H1 (cell line): ENCODE measurements at regions not wholly inside any gene's neighbourhood (a gene's known extent, or its start where the extent isn't known, plus 50 kb on each side); places are given as distances from the start of the nearest gene placed in this dataset.

Experiments
- CTCF ChIA-PET: fragments of 300-600 bp; sonication (Branson Sonifier 250); formaldehyde crosslinking; loops from one replicate; lab custom pipeline; 2021; ENCODE audit not compliant: partially characterized antibody; lab: Charles Lee
- POLR2A ChIA-PET: fragments of 300-600 bp; sonication (Branson Sonifier 250); formaldehyde crosslinking; loops from one replicate; lab custom pipeline; 2021; ENCODE audit warnings: inconsistent platforms; ENCODE audit not compliant: partially characterized antibody; lab: Charles Lee
- DNase-seq, 2 experiments: peaks; one replicate each; pipeline versions ENCODE4 v3.0.0 to v3.0.0-alpha.2; 2010 to 2022; ENCODE audit warnings: low spot score in 2 of 2, low read depth in 1 of 2, mixed read lengths in 1 of 2
- FAIRE-seq: peaks from 2 replicates; lab custom pipeline; 2011; peaks lifted over from hg19 to GRCh38; lab: Jason Lieb, UNC
- H2AFZ ChIP-seq: 2 replicates; pipeline ENCODE4 v1.8.1; 2012; ENCODE audit warnings: low read length, inconsistent platforms
- H2AK5ac ChIP-seq: 2 replicates; pipeline ENCODE4 v1.6.1; 2013; ENCODE audit warnings: low read depth, low read length
- H2BK120ac ChIP-seq: replicated peaks from 2 replicates; pipeline ENCODE3; 2013; ENCODE audit warnings: low read depth, low read length, inconsistent platforms
- H2BK12ac ChIP-seq: 2 replicates; pipeline ENCODE4 v1.6.1; 2013; ENCODE audit warnings: low read depth, low read length
- H2BK15ac ChIP-seq: 2 replicates; pipeline ENCODE4 v1.6.1; 2013; ENCODE audit warnings: low read length
- H2BK20ac ChIP-seq: 2 replicates; pipeline ENCODE4 v1.6.1; 2013; ENCODE audit warnings: low read length
- H2BK5ac ChIP-seq: 2 replicates; pipeline ENCODE4 v1.6.1; 2013; ENCODE audit warnings: low read depth, low read length
- H3K14ac ChIP-seq: 2 replicates; pipeline ENCODE4 v1.6.1; 2013; ENCODE audit warnings: inconsistent platforms; ENCODE audit not compliant: insufficient read length
- H3K18ac ChIP-seq: 2 replicates; pipeline ENCODE4 v1.6.1; 2013; ENCODE audit warnings: low read length; ENCODE audit errors: extremely low read depth
- H3K23ac ChIP-seq: 2 replicates; pipeline ENCODE4 v1.6.1; 2013; ENCODE audit warnings: inconsistent platforms; ENCODE audit not compliant: insufficient read length
- H3K23me2 ChIP-seq: 2 replicates; pipeline ENCODE4 v1.6.1; 2013; ENCODE audit warnings: low read depth, low read length
- H3K27ac ChIP-seq: 2 replicates; pipeline ENCODE4 v1.6.1; 2011; ENCODE audit warnings: low read depth, low read length, inconsistent platforms
- H3K27me3 ChIP-seq, 4 experiments: replicated peaks in 1 of 4; 1 replicate in 1 of 4; 2 replicates in 3 of 4; pipeline versions ENCODE4 v1.6.1 to v1.8.1; 2011 to 2013; ENCODE audit warnings: low read length in 3 of 4, mild to moderate bottlenecking in 3 of 4, inconsistent platforms in 2 of 4, mixed read lengths in 2 of 4, moderate library complexity in 1 of 4; ENCODE audit not compliant: control insufficient read depth in 3 of 4, insufficient read depth in 3 of 4; ENCODE audit errors: extremely low read depth in 1 of 4
- H3K36me3 ChIP-seq, 4 experiments: 2 replicates each; pipeline versions ENCODE4 v1.6.1 to v1.8.1; 2011 to 2013; ENCODE audit warnings: mild to moderate bottlenecking in 4 of 4, low read length in 3 of 4, moderate library complexity in 2 of 4, control low read depth in 1 of 4, inconsistent platforms in 1 of 4; ENCODE audit not compliant: insufficient read depth in 4 of 4, control insufficient read depth in 2 of 4
- H3K4ac ChIP-seq: replicated peaks from 2 replicates; pipeline ENCODE3; 2013; ENCODE audit warnings: low read length, low read depth, mixed read lengths, inconsistent platforms; ENCODE audit not compliant: insufficient read length
- H3K4me1 ChIP-seq, 4 experiments: replicated peaks in 1 of 4; 1 replicate in 1 of 4; 2 replicates in 3 of 4; pipeline versions ENCODE4 v1.6.1 to v1.8.1; 2011 to 2013; ENCODE audit warnings: low read length in 3 of 4, inconsistent platforms in 2 of 4, mixed read lengths in 1 of 4; ENCODE audit not compliant: insufficient read depth in 4 of 4, control insufficient read depth in 3 of 4
- H3K4me2 ChIP-seq, 2 experiments: 2 replicates each; pipeline versions ENCODE4 v1.6.1 to v1.8.1; 2011 to 2013; ENCODE audit warnings: low read depth in 2 of 2, low read length in 2 of 2, control low read depth in 1 of 2, inconsistent platforms in 1 of 2, mild to moderate bottlenecking in 1 of 2; ENCODE audit not compliant: insufficient read depth in 1 of 2
- H3K4me3 ChIP-seq, 4 experiments: fragments of 200-600, 300-600 bp in 1 of 4; sonication (generic), shearing (Covaris generic), sonication (Bioruptor Twin) in 1 of 4; 2 replicates each; pipeline versions ENCODE4 v1.5.1 to v1.8.1; 2011 to 2016; ENCODE audit warnings: low read length in 4 of 4, low read depth in 3 of 4, control low read depth in 2 of 4, inconsistent platforms in 2 of 4, mild to moderate bottlenecking in 2 of 4, mixed read lengths in 1 of 4, moderate library complexity in 1 of 4; ENCODE audit not compliant: insufficient read depth in 2 of 4; ENCODE audit errors: extremely low read depth in 1 of 4
- H3K56ac ChIP-seq: replicated peaks from 2 replicates; pipeline ENCODE3; 2013; ENCODE audit warnings: low read depth, mild to moderate bottlenecking, mixed read lengths, low read length, inconsistent platforms; ENCODE audit not compliant: insufficient read length
- H3K79me1 ChIP-seq: 2 replicates; pipeline ENCODE4 v1.6.1; 2013; ENCODE audit warnings: low read depth, low read length, control low read depth
- H3K79me2 ChIP-seq, 2 experiments: 2 replicates each; pipeline versions ENCODE4 v1.6.1 to v1.8.1; 2012 to 2013; ENCODE audit warnings: low read length in 2 of 2, mild to moderate bottlenecking in 2 of 2, inconsistent platforms in 1 of 2; ENCODE audit not compliant: insufficient read depth in 2 of 2, control insufficient read depth in 1 of 2
- H3K9ac ChIP-seq, 4 experiments: replicated peaks in 1 of 4; 1 replicate in 1 of 4; 2 replicates in 3 of 4; pipeline versions ENCODE4 v1.6.1 to v1.8.1; 2011 to 2013; ENCODE audit warnings: low read depth in 3 of 4, low read length in 3 of 4, control low read depth in 2 of 4, mild to moderate bottlenecking in 2 of 4, moderate library complexity in 2 of 4, inconsistent platforms in 1 of 4; ENCODE audit errors: extremely low read depth in 1 of 4
- H3K9me3 ChIP-seq, 2 experiments: 2 replicates each; pipeline versions ENCODE4 v1.6.1 to v1.8.1; 2012 to 2013; ENCODE audit warnings: mild to moderate bottlenecking in 2 of 2, moderate library complexity in 2 of 2, control low read depth in 1 of 2, inconsistent platforms in 1 of 2, low read depth in 1 of 2, low read length in 1 of 2, mixed read lengths in 1 of 2; ENCODE audit not compliant: insufficient read depth in 2 of 2
- H4K20me1 ChIP-seq, 2 experiments: replicated peaks in 1 of 2; 2 replicates each; pipeline versions ENCODE3 to v1.8.1; 2011 to 2013; ENCODE audit warnings: inconsistent platforms in 2 of 2, low read length in 2 of 2, mild to moderate bottlenecking in 1 of 2; ENCODE audit not compliant: insufficient read depth in 2 of 2, control insufficient read depth in 1 of 2
- H4K5ac ChIP-seq: 2 replicates; pipeline ENCODE4 v1.6.1; 2013; ENCODE audit warnings: low read length, low read depth, mixed read lengths, inconsistent platforms; ENCODE audit not compliant: insufficient read length
- H4K8ac ChIP-seq: 2 replicates; pipeline ENCODE4 v1.8.0; 2013; ENCODE audit warnings: mild to moderate bottlenecking, moderate library complexity, low read length, inconsistent platforms; ENCODE audit not compliant: insufficient read depth; ENCODE audit errors: extremely low read depth
- H4K91ac ChIP-seq: replicated peaks from 2 replicates; pipeline ENCODE3; 2013; ENCODE audit warnings: low read length, mixed read lengths, inconsistent platforms; ENCODE audit not compliant: insufficient read length
- CBX8 ChIP-seq: fragments of 300-800, 300-1000 bp; sonication (generic); IDR thresholded peaks from 2 replicates; pipeline ENCODE4 v1.7.1; 2016; ENCODE audit warnings: low read depth, low read length, borderline replicate concordance
- HDAC2 ChIP-seq, 2 experiments: fragments of 300-600 bp in 1 of 2; sonication (generic) in 1 of 2; IDR thresholded peaks; 2 replicates each; pipeline ENCODE4 v1.6.1; 2011 to 2012; ENCODE audit warnings: low read depth in 2 of 2, low read length in 2 of 2, mild to moderate bottlenecking in 2 of 2, moderate library complexity in 2 of 2, borderline replicate concordance in 1 of 2, inconsistent platforms in 1 of 2
- POU5F1 ChIP-seq: IDR thresholded peaks from 2 replicates; pipeline ENCODE4 v1.6.1; 2011; ENCODE audit warnings: low read depth, mild to moderate bottlenecking, low read length, moderate library complexity
- WGBS, 2 experiments: shearing (Covaris generic) in 1 of 2; methylation state at CpG; one replicate each; pipeline versions ENCODE4 v1.1.6 to v1.1.7; 2013 to 2015; ENCODE audit warnings: low lambda C conversion rate in 2 of 2, mixed read lengths in 2 of 2, inconsistent platforms in 1 of 2, low coverage in 1 of 2, missing lambda C conversion rate in 1 of 2; ENCODE audit not compliant: insufficient replicate concordance in 2 of 2, insufficient coverage in 1 of 2, insufficient read length in 1 of 2; ENCODE audit errors: extremely low coverage in 1 of 2, missing lambda C conversion rate in 1 of 2; 5-methylcytosine and 5-hydroxymethylcytosine counted together

GRCh38 chr1:57605933-57606332, 182.1 kb upstream of the DAB1 start:
- Histone ChIP-seq H3K18ac (no peak overlapping the region), H2BK5ac (0 out of 2 replicates have a peak overlapping the region, but pooled peaks have one; percentile 25), H3K23me2 (no peaks in the 10 kb centered on the region), H3K23ac (no peak overlapping the region), H3K4ac (no peak overlapping the region), H4K91ac (no peak overlapping the region), H3K4me3 (no peak overlapping the region), H4K8ac (no peak overlapping the region), H2AFZ (no peak overlapping the region), H2BK12ac (no peak overlapping the region), H2BK20ac (no peak overlapping the region), H3K4me2 (no peak overlapping the region), H3K36me3 (no peaks in the 10 kb centered on the region), H3K27ac (no peak overlapping the region)
- CTCF ChIA-PET = interaction anchor here (0.6 kb wide), 1 partner anchor 53 kb away, joined by 3 read pairs; no protein-coding TSS in a partner anchor
- FAIRE-seq = peak; percentile 24
- TF ChIP-seq HDAC2 (IDR thresholded peaks at IDR 0.05; ENCODE audit: borderline replicate concordance in 1 of 2, low read depth in 2 of 2, low read length in 2 of 2) (no peak), POU5F1 (no peak), CBX8 (no peak)
- TF ChIP-seq, all 59 proteins: peak for 0
- Histone ChIP-seq H4K20me1 (no peaks in the 10 kb centered on the region), H2BK120ac (no peak overlapping the region), H3K79me1 (no peaks in the 10 kb centered on the region), H4K5ac (no peak overlapping the region), H3K56ac (no peak overlapping the region), H3K27me3 (no peaks in the 10 kb centered on the region), H3K4me1 (peaks cover 0 to 11% (median 4%) of the 10 kb centered on the region in 4 experiments; a peak in 2 of 7 replicates), H3K14ac (no peak overlapping the region), H3K9me3 (no peaks in the 10 kb centered on the region), H2BK15ac (no peak overlapping the region), H3K79me2 (no peaks in the 10 kb centered on the region), H2AK5ac (no peak overlapping the region), H3K9ac (no peak overlapping the region)
- 59% methylated on average over 8 of the region's 8 CpGs; no CpG with 5 or more reads in 1 of the 2 experiments for WGBS, 2 experiments
- POLR2A ChIA-PET = no interaction called here
- no peak for DNase-seq
